ENCODE measurements at regions not wholly inside any gene's neighbourhood (a gene's known extent, or its start where the extent isn't known, plus 50 kb on each side); places are given as distances from the start of the nearest gene placed in this dataset.

- no peak overlapping the region for H3K4me2 ChIP-seq
- POLR2A ChIA-PET = no interaction called here
- WGBS (ENCODE audit: low lambda C conversion rate) = 19% methylated on average over 2 of the region's 2 CpGs
- TF ChIP-seq RFX5 (IDR thresholded peaks at IDR 0.05; ENCODE audit: low read length) (no peak), SMC3 (IDR thresholded peaks at IDR 0.05; ENCODE audit: low read depth, low read length) (no peak), FOSL2 (IDR thresholded peaks at IDR 0.05; ENCODE audit: borderline replicate concordance, low read depth) (no peak), RCOR1 (IDR thresholded peaks at IDR 0.05; ENCODE audit: low read length) (no peak), TEAD4 (IDR thresholded peaks at IDR 0.05; ENCODE audit: borderline replicate concordance, insufficient read depth) (no peak), CHD2 (IDR thresholded peaks at IDR 0.05; ENCODE audit: low read length, partially characterized antibody) (no peak), NFIC (IDR thresholded peaks at IDR 0.05; ENCODE audit: borderline replicate concordance) (no peak), GABPA (IDR thresholded peaks at IDR 0.05; ENCODE audit: low read depth) (no peak), MXI1 (IDR thresholded peaks at IDR 0.05; ENCODE audit: low read depth, low read length) (no peak), SIN3A (IDR thresholded peaks at IDR 0.05; ENCODE audit: borderline replicate concordance, low read depth, low read length) (no peak), ZBTB33 (IDR thresholded peaks at IDR 0.05; ENCODE audit: borderline replicate concordance, low read depth) (no peak), PBX3 (IDR thresholded peaks at IDR 0.05) (no peak), RXRA (IDR thresholded peaks at IDR 0.05; ENCODE audit: borderline replicate concordance, low read depth) (no peak)
- TF ChIP-seq, protein P1, sequence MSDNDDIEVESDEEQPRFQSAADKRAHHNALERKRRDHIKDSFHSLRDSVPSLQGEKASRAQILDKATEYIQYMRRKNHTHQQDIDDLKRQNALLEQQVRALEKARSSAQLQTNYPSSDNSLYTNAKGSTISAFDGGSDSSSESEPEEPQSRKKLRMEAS (IDR thresholded peaks at IDR 0.05; ENCODE audit: low read depth) = no peak
- DNase-seq = no peak
- no peak overlapping the region for H3K9ac ChIP-seq
- no peaks in the 10 kb centered on the region for H3K4me1 ChIP-seq (ENCODE audit: control insufficient read depth in 1 of 2, insufficient read depth in 2 of 2, low read depth in 1 of 2, low read length in 1 of 2)
- no peaks in the 10 kb centered on the region for H4K20me1 ChIP-seq (ENCODE audit: insufficient read depth)
- H3K36me3 ChIP-seq (replicated peaks in 1 of 2; ENCODE audit: control insufficient read depth in 1 of 2, insufficient read depth in 2 of 2, low read length in 1 of 2) = no peaks in the 10 kb centered on the region
- no peaks in the 10 kb centered on the region for H3F3A ChIP-seq (replicated peaks; ENCODE audit: insufficient read depth)
- no peaks in the 10 kb centered on the region for H3K9me3 ChIP-seq
- no peak overlapping the region for H3K4me3 ChIP-seq (ENCODE audit: low read depth in 2 of 2, low read length in 1 of 2)
- CTCF ChIA-PET = interaction anchor here (0.6 to 0.9 kb wide), 3 partner anchors 28 to 798 kb away, joined by 3 read pairs; no protein-coding TSS in a partner anchor
- no peak overlapping the region for H3K27ac ChIP-seq (ENCODE audit: low read depth in 2 of 2, low read length in 1 of 2)
- no peak overlapping the region for H2AFZ ChIP-seq (ENCODE audit: low read depth)
- no peaks in the 10 kb centered on the region for H3K79me2 ChIP-seq (ENCODE audit: insufficient read depth)
- H3K27me3 ChIP-seq (ENCODE audit: insufficient read depth) = no peaks in the 10 kb centered on the region; the same call in 1 of the 2 replicates
- H3K9me2 ChIP-seq = no peaks in the 10 kb centered on the region
Observed at GRCh38 chrX:65933085-65933589, 106.7 kb downstream of the VSIG4 start.
